Endothelial cell (in vitro differentiated cells): ENCODE measurements at regions not wholly inside any gene's neighbourhood (a gene's known extent, or its start where the extent isn't known, plus 50 kb on each side); places are given as distances from the start of the nearest gene placed in this dataset.

Source experiments
- DNase-seq: peaks from one replicate; pipeline ENCODE4 v3.0.0; 2021; ENCODE audit warnings: low spot score
- H3K27ac Mint-ChIP-seq: one replicate; pipeline ENCODE4 v1.8.0; 2021; ENCODE audit warnings: mixed read lengths, inconsistent platforms; ENCODE audit not compliant: unreplicated experiment
- H3K27me3 Mint-ChIP-seq: one replicate; pipeline ENCODE4 v1.8.0; 2021; ENCODE audit warnings: mild to moderate bottlenecking, moderate library complexity, mixed read lengths, inconsistent platforms; ENCODE audit not compliant: unreplicated experiment
- H3K36me3 Mint-ChIP-seq: one replicate; pipeline ENCODE4 v1.8.0; 2021; ENCODE audit warnings: mild to moderate bottlenecking, low read depth, mixed read lengths, inconsistent platforms; ENCODE audit not compliant: unreplicated experiment
- H3K4me1 Mint-ChIP-seq: one replicate; pipeline ENCODE4 v1.8.0; 2021; ENCODE audit warnings: mild to moderate bottlenecking, mixed read lengths, inconsistent platforms; ENCODE audit not compliant: unreplicated experiment
- H3K4me3 Mint-ChIP-seq: one replicate; pipeline ENCODE4 v1.8.0; 2021; ENCODE audit warnings: mild to moderate bottlenecking, mixed read lengths, inconsistent platforms; ENCODE audit not compliant: unreplicated experiment
- H3K9me3 Mint-ChIP-seq: one replicate; pipeline ENCODE4 v1.8.0; 2021; ENCODE audit warnings: mixed read lengths, inconsistent platforms; ENCODE audit not compliant: unreplicated experiment
- CTCF ChIP-seq: fragments of 200-600 bp; sonication (generic); IDR thresholded peaks from one replicate; pipeline ENCODE4 v1.5.0; 2021; ENCODE audit warnings: antibody characterized with exemption; ENCODE audit not compliant: unreplicated experiment

GRCh38 chrX:117327373-117327772 is 789.2 kb downstream of the KLHL13 start:
- TF ChIP-seq CTCF, result no peak
- no peak for DNase-seq
- H3K27ac Mint-ChIP-seq, result no peak overlapping the region
- no peaks in the 10 kb centered on the region for H3K4me1 Mint-ChIP-seq
- no peaks in the 10 kb centered on the region for H3K27me3 Mint-ChIP-seq
- no peak overlapping the region for H3K4me3 Mint-ChIP-seq
- H3K36me3 Mint-ChIP-seq, result no peaks in the 10 kb centered on the region
- no peaks in the 10 kb centered on the region for H3K9me3 Mint-ChIP-seq

- no peak overlapping the region for H3K27ac Mint-ChIP-seq
- TF ChIP-seq CTCF, result no peak
- no peak overlapping the region for H3K4me3 Mint-ChIP-seq
- no peaks in the 10 kb centered on the region for H3K36me3 Mint-ChIP-seq
- no peaks in the 10 kb centered on the region for H3K4me1 Mint-ChIP-seq
- no peak for DNase-seq
- no peaks in the 10 kb centered on the region for H3K9me3 Mint-ChIP-seq
- no peaks in the 10 kb centered on the region for H3K27me3 Mint-ChIP-seq
Observed at GRCh38 chrX:117325706-117326105, 790.9 kb downstream of the KLHL13 start.

- Mint-ChIP-seq H3K4me3 (no peak overlapping the region), H3K27me3 (no peaks in the 10 kb centered on the region), H3K27ac (no peak overlapping the region), H3K4me1 (no peaks in the 10 kb centered on the region), H3K9me3 (no peaks in the 10 kb centered on the region), H3K36me3 (no peaks in the 10 kb centered on the region)
- no peak for DNase-seq
- no peak for TF ChIP-seq CTCF
Observed at GRCh38 chrX:117305168-117305766, 811.3 kb downstream of the KLHL13 start.

GRCh38 chrX:117301086-117301485 is 815.5 kb downstream of the KLHL13 start:
- no peak for TF ChIP-seq CTCF
- no peaks in the 10 kb centered on the region for H3K4me1 Mint-ChIP-seq
- no peak overlapping the region for H3K4me3 Mint-ChIP-seq
- H3K27me3 Mint-ChIP-seq, result no peaks in the 10 kb centered on the region
- no peak overlapping the region for H3K27ac Mint-ChIP-seq
- no peak for DNase-seq
- H3K9me3 Mint-ChIP-seq, result no peaks in the 10 kb centered on the region
- no peaks in the 10 kb centered on the region for H3K36me3 Mint-ChIP-seq

- TF ChIP-seq CTCF, result no peak
- H3K9me3 Mint-ChIP-seq, result no peaks in the 10 kb centered on the region
- no peak for DNase-seq
- no peaks in the 10 kb centered on the region for H3K4me1 Mint-ChIP-seq
- H3K36me3 Mint-ChIP-seq, result no peaks in the 10 kb centered on the region
- H3K27ac Mint-ChIP-seq, result no peak overlapping the region
- no peak overlapping the region for H3K4me3 Mint-ChIP-seq
- H3K27me3 Mint-ChIP-seq, result no peaks in the 10 kb centered on the region
Observed at GRCh38 chrX:117291760-117292159, 824.9 kb downstream of the KLHL13 start.
